GM13976 (cell line): ENCODE measurements at regions not wholly inside any gene's neighbourhood (a gene's known extent, or its start where the extent isn't known, plus 50 kb on each side); places are given as distances from the start of the nearest gene placed in this dataset.
"Not testable (repeated sequence)": the region's sequence is repeated elsewhere in the genome, so short reads cannot be mapped to it uniquely, and the experiment has no call there.

Experiments used
- DNase-seq: peaks from one replicate; pipeline ENCODE4 v3.0.0; 2012; ENCODE audit warnings: low spot score
- CTCF ChIP-seq: IDR thresholded peaks from 2 replicates; pipeline ENCODE4 v1.5.1; 2012; ENCODE audit warnings: borderline replicate concordance, mild to moderate bottlenecking; ENCODE audit not compliant: insufficient read depth; ENCODE audit errors: extremely low read depth, missing control alignments, control extremely low read depth
- in situ Hi-C: fragments of 300-500 bp; cut with MboI; formaldehyde crosslinking; loops from one replicate; pipeline ENCODE4 v1.12.0; 2022; ENCODE audit warnings: low sequenced_read_pairs, mixed read lengths, inconsistent platforms; ENCODE audit not compliant: unreplicated experiment

GRCh38 chr6:18654821-18655220 is 267.7 kb downstream of the RNF144B start:
- in situ Hi-C loops: no loop called here
- DNase-seq: no peak
- no peak for TF ChIP-seq CTCF

- DNase-seq: no peak
- TF ChIP-seq CTCF: no peak
- in situ Hi-C loops: no loop called here
Observed at GRCh38 chr6:18656506-18656905, 269.4 kb downstream of the RNF144B start.

- in situ Hi-C loops, DNase-seq: not testable (repeated sequence)
Observed at GRCh38 chr6:18659994-18660393, 272.8 kb downstream of the RNF144B start.

- DNase-seq: no peak
- TF ChIP-seq CTCF: no peak
- in situ Hi-C loops: no loop called here
Observed at GRCh38 chr6:18663011-18663410, 275.9 kb downstream of the RNF144B start.

GRCh38 chr6:18664401-18664800 is 277.3 kb downstream of the RNF144B start:
- DNase-seq: no peak
- TF ChIP-seq CTCF: no peak
- in situ Hi-C loops: no loop called here

GRCh38 chr6:18667612-18668011 is 280.5 kb downstream of the RNF144B start:
- DNase-seq: no peak
- TF ChIP-seq CTCF: no peak
- in situ Hi-C loops: no loop called here

GRCh38 chr6:18668994-18669393 is 281.8 kb downstream of the RNF144B start:
- TF ChIP-seq CTCF: no peak
- no peak for DNase-seq
- in situ Hi-C loops: no loop called here
